22Rv1 (cell line): ENCODE measurements at regions not wholly inside any gene's neighbourhood (a gene's known extent, or its start where the extent isn't known, plus 50 kb on each side); places are given as distances from the start of the nearest gene placed in this dataset.

ENCODE experiments used
- ZFX ChIP-seq: fragments of 450-650 bp; IDR thresholded peaks from 2 replicates; pipeline ENCODE4 v1.6.1; 2017; ENCODE audit warnings: antibody characterized with exemption, borderline replicate concordance
- TF ChIP-seq, protein P1 (sequence below): fragments of 450-650 bp; IDR thresholded peaks from 2 replicates; pipeline ENCODE4 v1.5.1; 2017; ENCODE audit warnings: mild to moderate bottlenecking

DNA sequence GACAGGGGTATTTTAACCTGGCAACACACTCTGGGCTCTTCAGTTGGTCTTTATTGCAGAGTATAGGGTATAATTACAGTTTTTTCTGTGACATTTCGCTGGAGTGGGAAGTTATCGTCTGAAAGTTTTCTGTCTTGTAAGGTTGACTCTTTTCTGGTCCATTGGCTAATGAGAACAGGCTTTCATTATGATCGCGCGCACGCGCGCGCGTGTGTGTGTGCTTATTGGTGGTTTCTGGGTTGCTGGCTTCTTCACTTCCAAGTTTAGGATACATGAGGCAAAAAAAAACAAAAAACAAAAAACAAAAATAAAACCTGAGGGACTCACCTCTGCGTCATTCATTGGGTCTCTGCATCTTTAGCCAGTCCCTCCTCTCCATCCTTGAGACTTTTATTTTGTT is 68.7 kb upstream of the MYOCD start:
- TF ChIP-seq, protein P1, sequence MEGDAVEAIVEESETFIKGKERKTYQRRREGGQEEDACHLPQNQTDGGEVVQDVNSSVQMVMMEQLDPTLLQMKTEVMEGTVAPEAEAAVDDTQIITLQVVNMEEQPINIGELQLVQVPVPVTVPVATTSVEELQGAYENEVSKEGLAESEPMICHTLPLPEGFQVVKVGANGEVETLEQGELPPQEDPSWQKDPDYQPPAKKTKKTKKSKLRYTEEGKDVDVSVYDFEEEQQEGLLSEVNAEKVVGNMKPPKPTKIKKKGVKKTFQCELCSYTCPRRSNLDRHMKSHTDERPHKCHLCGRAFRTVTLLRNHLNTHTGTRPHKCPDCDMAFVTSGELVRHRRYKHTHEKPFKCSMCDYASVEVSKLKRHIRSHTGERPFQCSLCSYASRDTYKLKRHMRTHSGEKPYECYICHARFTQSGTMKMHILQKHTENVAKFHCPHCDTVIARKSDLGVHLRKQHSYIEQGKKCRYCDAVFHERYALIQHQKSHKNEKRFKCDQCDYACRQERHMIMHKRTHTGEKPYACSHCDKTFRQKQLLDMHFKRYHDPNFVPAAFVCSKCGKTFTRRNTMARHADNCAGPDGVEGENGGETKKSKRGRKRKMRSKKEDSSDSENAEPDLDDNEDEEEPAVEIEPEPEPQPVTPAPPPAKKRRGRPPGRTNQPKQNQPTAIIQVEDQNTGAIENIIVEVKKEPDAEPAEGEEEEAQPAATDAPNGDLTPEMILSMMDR: no peak
- no peak for TF ChIP-seq ZFX
